ENCODE measurements at regions not wholly inside any gene's neighbourhood (a gene's known extent, or its start where the extent isn't known, plus 50 kb on each side); places are given as distances from the start of the nearest gene placed in this dataset.
"Not testable (repeated sequence)": the region's sequence is repeated elsewhere in the genome, so short reads cannot be mapped to it uniquely, and the experiment has no call there.

DNA sequence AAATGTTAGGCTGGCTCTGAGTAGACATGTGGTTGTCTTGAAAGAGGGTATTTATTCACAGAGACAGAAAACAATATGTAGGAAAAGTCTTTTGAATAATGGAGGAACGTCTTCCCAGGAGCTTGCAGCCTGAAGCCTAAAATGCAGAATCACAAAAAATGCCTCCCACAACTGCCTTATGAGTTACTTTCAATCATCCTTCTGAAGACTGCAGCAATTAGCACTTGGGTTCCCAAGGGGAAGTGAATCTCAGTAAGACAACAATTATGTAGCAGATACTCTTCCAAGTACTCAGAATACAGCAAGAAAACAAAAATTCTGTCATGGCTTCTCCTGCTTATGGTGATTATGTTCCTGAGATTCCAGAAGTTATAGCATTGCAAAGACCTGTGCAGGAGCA lies 166.6 kb upstream of the TBL1X start:
- Histone ChIP-seq H3K27me3 (replicated peaks; ENCODE audit: control insufficient read depth, insufficient read depth, low read length) (no peaks in the 10 kb centered on the region), H3K36me3 (ENCODE audit: control insufficient read depth, insufficient read depth, low read length) (no peaks in the 10 kb centered on the region), H3K4me3 (ENCODE audit: low read depth, low read length) (no peak overlapping the region), H3K4me1 (no peaks in the 10 kb centered on the region), H3K9me3 (no peaks in the 10 kb centered on the region)
- POLR2A ChIA-PET = no interaction called here
- Mint-ChIP-seq H3K27me3 (ENCODE audit: insufficient read depth, unreplicated experiment) (peaks cover 3% of the 10 kb centered on the region), H3K4me3 (ENCODE audit: unreplicated experiment) (no peak overlapping the region), H3K27ac (ENCODE audit: unreplicated experiment) (no peak overlapping the region), H3K9me3 (ENCODE audit: unreplicated experiment) (no peaks in the 10 kb centered on the region), H3K36me3 (ENCODE audit: insufficient read depth, unreplicated experiment) (no peaks in the 10 kb centered on the region), H3K4me1 (ENCODE audit: low read depth, unreplicated experiment) (no peaks in the 10 kb centered on the region)
- intact Hi-C loops (cut with micrococcal nuclease; ENCODE audit: unreplicated experiment) = no loop called here
- BruUV-seq (replicated peaks) = no TSS peak
- CTCF ChIA-PET = no interaction called here
- DNase-seq = no peak
- TF ChIP-seq, protein P1, sequence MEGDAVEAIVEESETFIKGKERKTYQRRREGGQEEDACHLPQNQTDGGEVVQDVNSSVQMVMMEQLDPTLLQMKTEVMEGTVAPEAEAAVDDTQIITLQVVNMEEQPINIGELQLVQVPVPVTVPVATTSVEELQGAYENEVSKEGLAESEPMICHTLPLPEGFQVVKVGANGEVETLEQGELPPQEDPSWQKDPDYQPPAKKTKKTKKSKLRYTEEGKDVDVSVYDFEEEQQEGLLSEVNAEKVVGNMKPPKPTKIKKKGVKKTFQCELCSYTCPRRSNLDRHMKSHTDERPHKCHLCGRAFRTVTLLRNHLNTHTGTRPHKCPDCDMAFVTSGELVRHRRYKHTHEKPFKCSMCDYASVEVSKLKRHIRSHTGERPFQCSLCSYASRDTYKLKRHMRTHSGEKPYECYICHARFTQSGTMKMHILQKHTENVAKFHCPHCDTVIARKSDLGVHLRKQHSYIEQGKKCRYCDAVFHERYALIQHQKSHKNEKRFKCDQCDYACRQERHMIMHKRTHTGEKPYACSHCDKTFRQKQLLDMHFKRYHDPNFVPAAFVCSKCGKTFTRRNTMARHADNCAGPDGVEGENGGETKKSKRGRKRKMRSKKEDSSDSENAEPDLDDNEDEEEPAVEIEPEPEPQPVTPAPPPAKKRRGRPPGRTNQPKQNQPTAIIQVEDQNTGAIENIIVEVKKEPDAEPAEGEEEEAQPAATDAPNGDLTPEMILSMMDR (IDR thresholded peaks at IDR 0.05; ENCODE audit: insufficient read depth in 1 of 2, low read depth in 1 of 2, low read length in 1 of 2, severe bottlenecking in 1 of 2, unreplicated experiment in 1 of 2) = no peak

DNA sequence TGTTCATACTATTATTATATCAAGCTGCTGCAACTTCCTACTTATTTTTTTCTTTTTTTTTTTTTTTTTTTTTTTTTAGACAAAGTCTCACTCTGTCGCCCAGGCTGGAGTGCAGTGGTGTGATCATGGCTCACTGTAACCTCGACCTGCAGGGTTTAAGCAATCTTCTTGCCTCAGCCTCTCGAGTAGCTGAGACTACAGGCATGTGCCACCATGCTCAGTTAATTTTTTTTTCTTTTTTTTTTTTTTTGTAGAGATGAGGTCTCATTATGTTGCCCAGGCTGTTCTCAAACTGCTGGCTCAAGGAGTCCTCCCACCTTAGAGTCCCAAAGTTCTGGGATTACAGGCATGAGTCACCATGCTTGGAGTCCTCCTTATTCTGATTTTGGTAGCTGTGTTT lies 165.2 kb upstream of the TBL1X start:
- H3K9me3 ChIP-seq; intact Hi-C loops (cut with micrococcal nuclease; ENCODE audit: unreplicated experiment); H3K27me3 Mint-ChIP-seq (ENCODE audit: insufficient read depth, unreplicated experiment); H3K4me3 Mint-ChIP-seq (ENCODE audit: unreplicated experiment); H3K9me3 Mint-ChIP-seq (ENCODE audit: unreplicated experiment); H3K36me3 ChIP-seq (ENCODE audit: control insufficient read depth, insufficient read depth, low read length); H3K4me1 Mint-ChIP-seq (ENCODE audit: low read depth, unreplicated experiment); H3K27ac Mint-ChIP-seq (ENCODE audit: unreplicated experiment); DNase-seq; H3K4me3 ChIP-seq (ENCODE audit: low read depth, low read length); H3K4me1 ChIP-seq; CTCF ChIA-PET; H3K36me3 Mint-ChIP-seq (ENCODE audit: insufficient read depth, unreplicated experiment); POLR2A ChIA-PET; H3K27me3 ChIP-seq (replicated peaks; ENCODE audit: control insufficient read depth, insufficient read depth, low read length); BruUV-seq (replicated peaks): not testable (repeated sequence)

DNA sequence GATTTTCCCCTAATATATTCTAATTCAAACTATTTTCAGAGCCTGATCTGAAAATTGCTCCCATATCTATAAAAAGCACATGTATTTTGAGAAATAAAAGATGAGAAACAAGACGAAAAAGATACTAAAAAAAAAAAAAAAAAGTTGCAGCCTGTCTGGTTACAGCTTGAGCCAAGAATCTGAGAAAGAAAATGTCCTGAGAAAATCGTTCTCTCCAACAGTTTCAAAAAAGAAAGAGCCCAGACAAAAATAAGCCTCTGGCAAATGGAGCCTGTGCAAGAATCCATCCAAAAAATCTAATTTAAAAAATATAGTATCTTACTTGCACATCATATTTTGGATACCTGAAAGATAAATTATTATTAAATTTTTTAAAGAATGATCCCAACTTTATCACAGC lies 163.0 kb upstream of the TBL1X start:
- Mint-ChIP-seq H3K27me3 (ENCODE audit: insufficient read depth, unreplicated experiment) (no peaks in the 10 kb centered on the region), H3K9me3 (ENCODE audit: unreplicated experiment) (no peaks in the 10 kb centered on the region), H3K4me3 (ENCODE audit: unreplicated experiment) (no peak overlapping the region), H3K36me3 (ENCODE audit: insufficient read depth, unreplicated experiment) (no peaks in the 10 kb centered on the region), H3K27ac (ENCODE audit: unreplicated experiment) (no peak overlapping the region), H3K4me1 (ENCODE audit: low read depth, unreplicated experiment) (no peaks in the 10 kb centered on the region)
- H3K36me3 ChIP-seq (ENCODE audit: control insufficient read depth, insufficient read depth, low read length) = no peaks in the 10 kb centered on the region
- H3K4me3 ChIP-seq (ENCODE audit: low read depth, low read length) = no peak overlapping the region
- POLR2A ChIA-PET = no interaction called here
- TF ChIP-seq, protein P1 (IDR thresholded peaks at IDR 0.05; ENCODE audit: insufficient read depth in 1 of 2, low read depth in 1 of 2, low read length in 1 of 2, severe bottlenecking in 1 of 2, unreplicated experiment in 1 of 2) = no peak
- no peak for DNase-seq
- no peaks in the 10 kb centered on the region for H3K9me3 ChIP-seq
- no peaks in the 10 kb centered on the region for H3K27me3 ChIP-seq (replicated peaks; ENCODE audit: control insufficient read depth, insufficient read depth, low read length)
- BruUV-seq (replicated peaks) = no TSS peak
- intact Hi-C loops (cut with micrococcal nuclease; ENCODE audit: unreplicated experiment) = no loop called here
- no peaks in the 10 kb centered on the region for H3K4me1 ChIP-seq
- CTCF ChIA-PET = no interaction called here

DNA sequence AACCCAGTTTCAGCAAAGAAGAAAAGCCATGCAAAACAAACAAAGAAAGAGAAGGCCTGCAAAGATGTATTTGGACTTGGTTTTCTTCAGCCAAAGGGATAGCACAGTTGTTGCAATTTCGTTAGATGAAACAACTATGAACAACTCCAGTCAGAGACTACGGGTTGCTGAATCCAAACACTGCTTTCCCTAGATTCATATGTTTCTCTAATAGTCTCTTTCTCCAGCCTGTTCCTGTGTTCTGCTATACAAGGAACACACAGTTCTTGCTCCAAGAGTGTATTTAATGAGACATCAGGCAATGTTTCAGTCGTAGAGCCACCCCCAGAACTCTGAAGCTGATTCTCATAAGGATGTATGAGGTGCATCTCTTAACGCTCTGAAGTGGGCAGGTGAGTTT lies 162.5 kb upstream of the TBL1X start:
- no TSS peak for BruUV-seq (replicated peaks)
- Mint-ChIP-seq H3K27ac (ENCODE audit: unreplicated experiment) (no peak overlapping the region), H3K4me3 (ENCODE audit: unreplicated experiment) (no peak overlapping the region), H3K4me1 (ENCODE audit: low read depth, unreplicated experiment) (no peaks in the 10 kb centered on the region), H3K9me3 (ENCODE audit: unreplicated experiment) (no peaks in the 10 kb centered on the region), H3K36me3 (ENCODE audit: insufficient read depth, unreplicated experiment) (no peaks in the 10 kb centered on the region), H3K27me3 (ENCODE audit: insufficient read depth, unreplicated experiment) (no peaks in the 10 kb centered on the region)
- Histone ChIP-seq H3K36me3 (ENCODE audit: control insufficient read depth, insufficient read depth, low read length) (no peaks in the 10 kb centered on the region), H3K9me3 (no peaks in the 10 kb centered on the region), H3K4me3 (ENCODE audit: low read depth, low read length) (no peak overlapping the region), H3K4me1 (no peaks in the 10 kb centered on the region), H3K27me3 (replicated peaks; ENCODE audit: control insufficient read depth, insufficient read depth, low read length) (no peaks in the 10 kb centered on the region)
- DNase-seq = no peak
- TF ChIP-seq, protein P1 (IDR thresholded peaks at IDR 0.05; ENCODE audit: insufficient read depth in 1 of 2, low read depth in 1 of 2, low read length in 1 of 2, severe bottlenecking in 1 of 2, unreplicated experiment in 1 of 2) = no peak
- intact Hi-C loops (cut with micrococcal nuclease; ENCODE audit: unreplicated experiment) = no loop called here
- POLR2A ChIA-PET = no interaction called here
- CTCF ChIA-PET = no interaction called here

All from Caco-2 (cell line).